Stomach (tissue), 4 donors: ENCODE measurements at regions not wholly inside any gene's neighbourhood (a gene's known extent, or its start where the extent isn't known, plus 50 kb on each side); places are given as distances from the start of the nearest gene placed in this dataset.

ENCODE experiments used
- CTCF ChIP-seq, 7 experiments: fragments of 450-650 bp in 4 of 7; fragments of 200-600 bp in 3 of 7; sonication (generic) in 3 of 7; IDR thresholded peaks; one replicate each; pipeline ENCODE4 v1.5.1; 2016 to 2019; ENCODE audit warnings: antibody characterized with exemption in 7 of 7, control low read depth in 2 of 7, mild to moderate bottlenecking in 1 of 7
- EP300 ChIP-seq: sonication (generic); formaldehyde crosslinking; IDR thresholded peaks from one replicate; pipeline ENCODE4 v1.6.1; 2017; ENCODE audit warnings: antibody characterized with exemption
- POLR2A ChIP-seq, 4 donors: fragments of 450-650 bp; IDR thresholded peaks; one replicate each; pipeline ENCODE4 v1.6.1; 2016; ENCODE audit warnings: antibody characterized with exemption in 4 of 4, control low read depth in 2 of 4, mild to moderate bottlenecking in 1 of 4, moderate library complexity in 1 of 4
- POLR2AphosphoS5 ChIP-seq, 3 donors: sonication (generic); formaldehyde crosslinking; IDR thresholded peaks; one replicate each; pipeline ENCODE4 v1.6.1; 2016; ENCODE audit warnings: antibody characterized with exemption in 3 of 3

GRCh38 chr13:73777134-73777533 lies 357.1 kb downstream of the KLF12 start:
- TF ChIP-seq CTCF (IDR thresholded peaks at IDR 0.05) (no peak), POLR2A (IDR thresholded peaks at IDR 0.05) (no peak), POLR2AphosphoS5 (IDR thresholded peaks at IDR 0.05) (no peak), EP300 (no peak)
